NCI-H2081 (cell line): ENCODE measurements at regions not wholly inside any gene's neighbourhood (a gene's known extent, or its start where the extent isn't known, plus 50 kb on each side); places are given as distances from the start of the nearest gene placed in this dataset.

Experiments used
- DNase-seq, 2 experiments: peaks; one replicate each; lab custom pipeline; 2025; lab: John Stamatoyannopoulos, UW

GRCh38 chr11:129590753-129591475, 215.3 kb downstream of the BARX2 start:
- no peak for DNase-seq

- no peak for DNase-seq
These were observed 215.9 kb downstream of the BARX2 start for GRCh38 chr11:129591527-129591926.

- no peak for DNase-seq
These were observed 216.5 kb downstream of the BARX2 start for GRCh38 chr11:129592191-129592590.

- peak in 1 of 2 experiments; percentile 30 for DNase-seq
These were observed 217.4 kb downstream of the BARX2 start for GRCh38 chr11:129593098-129593497.

GRCh38 chr11:129595038-129595962, 219.7 kb downstream of the BARX2 start:
- no peak for DNase-seq

- DNase-seq: peak in 1 of 2 experiments; percentile 45
These were observed 219.3 kb upstream of the TMEM45B start for GRCh38 chr11:129596351-129596750.

GRCh38 chr11:129598378-129598777, 217.3 kb upstream of the TMEM45B start:
- no peak for DNase-seq

- no peak for DNase-seq
These were observed 209.8 kb upstream of the TMEM45B start for GRCh38 chr11:129605815-129606214.

GRCh38 chr11:129608711-129609110, 206.9 kb upstream of the TMEM45B start:
- DNase-seq: no peak

GRCh38 chr11:129610125-129610524, 205.5 kb upstream of the TMEM45B start:
- DNase-seq: peak; percentile 20 to 64

- DNase-seq: no peak
These were observed 205.1 kb upstream of the TMEM45B start for GRCh38 chr11:129610545-129610944.

- DNase-seq: no peak
These were observed 203.8 kb upstream of the TMEM45B start for GRCh38 chr11:129611661-129612446.

GRCh38 chr11:129612447-129612961, 203.1 kb upstream of the TMEM45B start:
- DNase-seq: no peak

GRCh38 chr11:129613071-129613470, 202.6 kb upstream of the TMEM45B start:
- no peak for DNase-seq

GRCh38 chr11:129614256-129614944, 201.2 kb upstream of the TMEM45B start:
- no peak for DNase-seq

- DNase-seq: no peak
These were observed 197.5 kb upstream of the TMEM45B start for GRCh38 chr11:129618046-129618569.

GRCh38 chr11:129620237-129621104, 195.2 kb upstream of the TMEM45B start:
- no peak for DNase-seq

- no peak for DNase-seq
These were observed 189.7 kb upstream of the TMEM45B start for GRCh38 chr11:129625930-129626329.

- DNase-seq: no peak
These were observed 184.4 kb upstream of the TMEM45B start for GRCh38 chr11:129631201-129631600.

GRCh38 chr11:129636926-129637325, 178.7 kb upstream of the TMEM45B start:
- no peak for DNase-seq
